NCI-H146 (cell line): ENCODE measurements at regions not wholly inside any gene's neighbourhood (a gene's known extent, or its start where the extent isn't known, plus 50 kb on each side); places are given as distances from the start of the nearest gene placed in this dataset.

Experiments
- DNase-seq: peaks from one replicate; lab custom pipeline; 2025; lab: John Stamatoyannopoulos, UW

DNA sequence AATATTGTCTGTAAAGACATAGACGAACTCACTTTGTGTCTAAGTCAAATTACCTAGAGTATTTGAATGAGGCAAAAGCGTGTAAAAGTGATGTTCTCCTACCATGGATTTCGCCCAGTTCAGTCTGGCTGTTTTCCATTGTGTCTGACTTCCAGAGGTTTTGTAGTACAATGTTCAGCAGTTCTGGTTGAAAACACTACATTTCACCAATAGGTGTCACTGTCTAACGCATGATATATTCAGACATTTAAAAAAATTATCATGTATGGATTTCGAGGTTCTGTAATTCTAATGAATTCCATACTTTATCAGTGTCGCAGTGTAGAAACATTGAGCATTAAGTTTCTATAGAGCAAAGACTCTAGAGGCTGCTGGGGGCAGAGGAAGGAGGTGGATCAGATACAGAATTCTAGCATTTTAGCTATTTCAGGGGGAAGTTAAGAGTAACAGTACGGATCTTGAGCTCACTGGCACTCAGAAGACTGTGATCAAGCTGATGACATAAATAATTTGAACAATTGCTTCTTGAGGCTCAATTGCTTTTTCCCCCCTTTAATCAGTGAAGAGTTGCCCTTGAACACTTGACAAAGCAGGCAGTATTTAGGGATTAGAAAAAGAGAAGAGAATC is 196.9 kb upstream of the RHOBTB1 start:
- DNase-seq: peak; percentile 53

DNA sequence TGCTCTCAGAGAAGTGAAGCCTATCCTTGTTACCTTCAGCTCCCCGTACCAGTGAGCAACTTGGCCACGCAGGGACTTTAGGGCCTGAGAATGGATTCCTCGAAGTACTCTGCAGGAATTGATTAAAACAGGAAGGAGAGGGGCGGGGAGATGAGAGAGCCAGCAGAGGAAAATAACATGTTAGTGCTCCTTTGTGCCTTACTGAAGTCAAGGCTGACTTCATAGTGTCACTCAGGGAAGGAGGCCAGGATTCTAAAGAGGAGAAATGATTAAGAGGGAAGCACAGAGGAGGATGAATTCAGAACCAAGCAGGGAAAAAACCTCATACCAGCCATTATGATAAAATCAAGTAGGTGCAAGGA is 195.6 kb upstream of the RHOBTB1 start:
- no peak for DNase-seq

DNA sequence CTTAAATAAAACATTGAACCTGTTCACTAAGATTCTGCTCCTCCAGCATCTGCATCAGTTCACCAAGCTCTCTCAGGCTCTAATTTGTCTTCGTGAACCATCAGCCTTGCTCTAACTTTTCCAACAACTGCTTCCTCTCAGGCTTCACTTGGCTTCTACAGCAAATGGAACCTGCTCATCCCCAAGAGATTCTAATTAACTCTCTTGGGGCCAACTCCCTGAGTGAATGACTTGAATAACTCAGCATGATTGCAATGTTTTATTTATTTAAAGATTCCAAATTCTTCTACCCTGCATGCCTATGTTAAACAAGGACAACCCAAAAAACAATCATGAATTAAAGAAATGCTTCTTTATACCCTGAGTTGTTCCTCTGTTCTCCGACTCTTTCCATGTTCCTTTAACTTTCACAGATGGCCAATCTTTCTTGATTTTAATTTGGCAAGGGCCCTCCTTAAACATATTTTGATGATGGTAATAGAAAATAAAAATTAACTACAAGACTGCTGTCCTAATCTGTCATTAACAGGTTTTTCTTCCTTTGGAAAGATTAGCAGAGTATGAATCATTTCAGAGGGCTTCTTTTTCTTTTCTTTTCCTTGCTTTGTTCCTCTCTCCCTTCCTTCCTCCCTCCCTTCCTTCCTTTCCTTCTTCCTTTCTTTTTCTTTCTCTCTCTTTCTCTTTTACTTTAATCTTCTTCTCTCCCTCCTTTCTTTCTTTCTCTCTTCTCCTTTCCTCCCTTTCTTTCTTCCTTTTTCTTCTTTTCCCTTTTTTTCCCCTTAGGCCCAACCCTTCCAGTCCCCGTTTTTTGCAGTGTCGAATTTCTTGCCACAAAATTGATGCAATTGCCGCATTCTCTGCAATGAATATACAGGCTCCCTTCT is 195.0 kb upstream of the RHOBTB1 start:
- no peak for DNase-seq

DNA sequence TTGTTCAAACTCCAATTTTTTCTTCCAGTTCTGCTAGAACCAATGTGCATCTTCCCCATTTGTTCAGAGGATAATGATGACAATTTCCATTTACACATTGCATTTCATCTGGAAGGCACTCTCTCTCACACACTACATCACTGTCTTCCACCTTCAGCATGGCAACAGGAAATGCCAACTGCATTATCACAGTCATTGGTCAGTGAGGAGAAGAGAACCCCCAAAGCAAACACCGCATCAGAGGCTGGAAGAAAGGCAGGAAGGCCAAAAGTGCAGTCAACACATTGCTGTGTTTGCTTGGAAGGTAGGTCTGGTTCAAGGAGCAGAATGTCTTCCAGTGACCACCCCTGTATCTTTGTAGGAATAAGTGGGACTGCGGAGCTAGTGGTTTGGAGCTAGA is 192.2 kb upstream of the RHOBTB1 start:
- no peak for DNase-seq

DNA sequence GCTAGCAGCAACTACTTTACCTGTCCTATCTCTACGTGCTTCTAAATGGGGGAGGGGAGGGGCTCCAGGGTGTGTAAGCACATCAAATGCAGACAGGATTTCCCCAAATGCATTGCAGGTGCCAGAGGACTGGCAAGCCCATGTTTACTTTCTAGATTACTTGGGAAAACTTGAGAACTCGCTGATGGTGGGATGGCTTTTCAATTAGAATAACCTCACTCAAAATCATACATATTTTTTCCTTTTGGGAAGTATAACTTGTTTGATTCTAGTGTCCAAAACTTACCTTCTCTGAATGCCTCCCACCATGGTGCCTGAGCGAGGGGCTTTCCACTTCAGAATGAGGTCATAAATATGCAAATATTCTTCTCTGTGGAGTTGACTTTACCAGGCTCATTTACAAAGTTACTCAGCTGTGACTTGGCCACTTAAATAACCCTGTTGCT is 191.3 kb upstream of the RHOBTB1 start:
- no peak for DNase-seq

DNA sequence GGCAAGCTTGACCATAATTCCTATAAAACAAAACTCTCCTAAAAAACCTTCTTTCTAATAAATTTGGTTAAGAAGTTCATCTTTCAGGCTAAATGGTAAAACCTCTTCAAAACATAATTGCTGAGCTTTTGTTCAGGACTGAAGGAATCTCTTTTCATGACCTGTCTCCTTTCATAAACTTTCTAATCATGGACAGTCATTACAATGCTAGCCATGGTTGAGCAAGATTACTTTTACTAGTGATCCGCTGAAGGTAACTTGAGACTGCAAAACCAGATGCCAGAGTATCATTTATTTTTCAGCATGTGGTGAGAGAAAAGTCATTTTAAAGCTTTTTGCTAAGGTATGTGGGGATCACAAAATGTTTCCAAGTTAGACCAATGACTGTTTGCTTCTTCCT is 186.4 kb upstream of the RHOBTB1 start:
- DNase-seq: no peak

DNA sequence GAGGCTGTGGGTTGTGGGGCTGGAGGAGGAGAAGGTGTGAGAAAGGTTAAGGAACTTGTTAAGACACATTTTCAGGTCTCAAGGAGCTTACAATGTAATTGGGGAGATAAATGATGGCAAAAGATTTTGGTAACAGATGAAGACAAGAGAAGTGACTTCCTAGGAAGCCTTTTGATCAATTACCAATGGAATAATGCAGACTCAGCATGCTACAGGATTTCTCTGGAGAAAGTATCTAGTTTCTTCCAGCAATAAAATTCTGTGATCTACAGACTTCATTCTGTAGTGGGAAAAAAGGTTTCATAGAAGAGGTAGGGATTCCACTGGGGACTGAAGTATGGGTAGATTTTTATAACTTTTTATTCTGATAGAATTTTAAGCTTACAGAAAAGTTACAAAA is 184.2 kb upstream of the RHOBTB1 start:
- DNase-seq: no peak

DNA sequence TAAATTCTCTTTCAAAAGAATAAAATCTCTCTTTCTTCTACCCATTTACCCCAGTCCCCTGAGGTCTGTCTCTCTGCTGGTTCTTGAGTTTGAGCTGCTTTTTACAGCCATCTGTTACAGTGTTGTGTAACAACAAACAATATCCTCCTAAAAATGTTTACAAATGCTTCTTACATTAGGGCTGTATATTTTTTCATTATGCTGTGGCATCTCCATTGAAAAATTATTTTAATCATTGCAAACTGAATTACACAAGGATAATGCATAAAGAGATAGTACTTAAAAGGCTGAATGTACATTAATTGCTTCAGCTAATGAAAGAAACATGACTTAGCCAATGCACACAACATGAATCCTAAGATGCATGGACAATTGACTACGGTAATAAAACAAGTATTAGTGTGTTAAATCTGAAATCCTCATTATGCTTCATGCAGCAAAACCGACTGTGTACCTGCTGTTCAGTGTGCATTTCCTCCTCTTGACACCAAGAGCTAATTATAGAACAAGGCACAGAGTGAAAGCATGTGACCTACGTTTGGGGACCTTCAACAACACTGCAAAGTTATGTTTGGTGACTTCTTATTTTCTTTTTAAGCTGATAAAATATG is 181.7 kb upstream of the RHOBTB1 start:
- no peak for DNase-seq

DNA sequence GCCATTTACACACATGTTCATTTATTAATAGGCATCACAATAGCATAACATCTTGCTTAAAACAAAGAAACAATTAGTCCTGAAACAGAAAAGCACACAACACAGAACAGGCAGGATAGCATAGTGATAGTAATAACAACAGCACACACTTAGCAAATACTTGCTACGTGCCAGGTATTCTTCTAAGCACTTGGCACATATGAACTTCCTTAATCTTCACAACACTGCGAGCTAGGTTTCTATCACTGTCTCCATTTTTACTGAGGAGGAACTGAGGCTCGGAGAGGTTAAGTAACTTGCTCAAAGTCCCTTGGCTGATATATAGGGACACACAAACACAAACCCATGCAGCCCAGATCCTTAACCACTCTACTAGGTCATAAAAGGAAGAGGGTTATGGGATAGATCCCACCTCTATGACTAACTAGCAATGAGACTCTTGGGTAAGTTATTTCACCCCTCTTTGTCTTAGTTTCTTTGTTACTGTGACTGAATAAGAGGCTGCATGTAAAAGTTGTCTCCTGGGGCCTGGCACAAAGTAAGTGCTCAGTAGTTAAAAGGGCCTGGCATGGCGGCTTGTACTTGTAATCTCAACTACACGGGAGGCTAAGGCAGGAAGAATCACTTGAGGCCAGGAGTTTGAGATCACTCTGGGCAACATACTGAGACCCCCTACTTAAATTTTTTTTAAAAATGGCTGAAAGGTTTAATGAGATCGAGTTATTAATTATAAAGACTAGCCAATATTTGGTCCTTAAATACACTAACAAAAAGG is 181.0 kb upstream of the RHOBTB1 start:
- DNase-seq: no peak

DNA sequence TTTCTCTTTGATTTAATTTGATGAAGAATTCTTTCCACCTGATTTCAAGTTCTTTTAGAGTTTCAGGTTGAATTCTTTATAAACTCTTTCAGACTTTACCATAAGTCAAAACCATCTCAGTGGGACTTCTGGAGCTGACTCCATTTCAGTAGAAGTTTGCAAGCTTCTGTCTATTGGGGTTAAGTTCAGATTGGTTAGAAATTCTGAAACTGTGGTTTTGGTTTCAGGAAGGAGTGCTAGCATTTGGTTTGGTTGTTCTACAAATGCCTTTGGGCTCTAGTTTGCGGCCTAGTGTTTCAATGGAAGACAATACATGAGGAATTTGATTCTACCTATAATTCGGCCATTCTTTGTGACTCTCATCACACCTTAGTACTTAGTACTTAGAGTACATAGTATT is 176.8 kb upstream of the RHOBTB1 start:
- no peak for DNase-seq

DNA sequence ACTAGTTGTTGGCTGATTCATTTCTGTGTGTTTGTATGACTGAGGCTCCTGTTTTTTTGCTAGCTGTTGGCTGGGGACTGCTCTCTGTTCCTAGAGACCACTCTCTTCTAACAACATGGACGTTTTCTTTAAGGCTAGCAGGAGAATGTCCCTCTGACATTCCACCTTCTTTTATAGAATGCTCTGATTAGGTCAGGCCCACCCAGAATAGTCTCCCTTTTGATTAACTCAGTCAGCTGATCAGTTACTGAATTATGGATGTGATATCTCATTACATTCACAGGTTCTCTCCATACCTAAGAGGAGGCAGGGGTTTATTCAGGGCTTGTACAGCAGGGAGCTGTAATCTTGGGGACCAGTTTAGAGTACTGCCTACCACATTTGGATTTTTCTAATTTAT is 175.6 kb upstream of the RHOBTB1 start:
- DNase-seq: no peak

DNA sequence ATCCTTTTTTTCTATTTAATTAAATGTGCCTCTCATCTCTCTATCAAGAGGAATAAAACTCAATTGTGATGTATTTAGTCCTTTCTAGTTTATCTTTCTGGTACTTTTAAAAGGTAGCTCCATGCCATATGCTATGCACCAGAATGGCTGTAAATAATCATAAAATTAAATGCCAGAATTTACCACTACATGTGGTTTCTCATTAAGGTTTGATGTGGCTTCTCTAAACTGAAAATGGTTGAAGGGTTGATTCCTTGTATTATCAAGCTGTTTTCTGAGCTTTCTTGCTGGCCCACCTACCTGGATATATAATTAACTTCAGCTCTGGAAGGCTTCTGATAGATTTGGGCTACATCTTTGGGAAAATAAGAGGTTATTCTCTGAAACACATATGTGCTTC is 171.9 kb upstream of the RHOBTB1 start:
- no peak for DNase-seq

DNA sequence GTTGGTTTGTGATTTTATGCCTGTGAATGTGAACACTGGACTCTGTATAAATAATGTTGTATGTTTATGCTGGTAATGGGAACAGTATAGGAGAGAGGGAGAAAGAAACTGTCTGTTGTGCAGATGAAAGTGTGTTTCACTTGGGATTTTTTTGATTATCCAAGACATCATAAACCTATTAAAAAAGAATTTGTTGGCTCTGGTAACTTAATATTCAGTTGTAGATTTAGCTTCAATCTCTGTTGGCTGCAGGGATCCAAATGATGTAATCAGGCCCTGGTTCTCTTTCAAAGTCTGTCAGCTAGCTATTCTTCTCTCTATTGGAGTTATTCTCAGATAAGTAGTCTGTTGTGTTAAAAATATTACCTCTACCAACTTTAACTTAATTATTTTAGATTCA is 168.8 kb upstream of the RHOBTB1 start:
- DNase-seq: no peak

DNA sequence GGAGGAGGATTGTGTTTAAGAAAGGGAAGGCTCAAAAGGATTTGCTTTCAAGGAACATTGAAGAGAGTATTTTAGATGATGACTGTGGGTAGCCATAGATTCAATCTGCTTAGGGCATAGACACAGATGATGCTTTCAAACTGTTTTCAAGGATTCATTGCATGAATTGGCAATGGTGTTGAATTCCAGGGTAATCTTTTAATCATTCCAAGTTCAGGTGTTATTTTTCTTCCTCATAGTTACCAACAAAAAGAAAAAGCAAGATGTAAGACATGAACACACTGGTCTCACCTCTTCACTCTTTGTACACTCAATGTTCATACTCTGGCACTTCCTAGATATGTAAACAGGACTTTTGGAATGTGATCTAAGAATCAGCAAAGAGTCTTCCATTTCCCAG is 167.0 kb upstream of the RHOBTB1 start:
- DNase-seq: no peak

DNA sequence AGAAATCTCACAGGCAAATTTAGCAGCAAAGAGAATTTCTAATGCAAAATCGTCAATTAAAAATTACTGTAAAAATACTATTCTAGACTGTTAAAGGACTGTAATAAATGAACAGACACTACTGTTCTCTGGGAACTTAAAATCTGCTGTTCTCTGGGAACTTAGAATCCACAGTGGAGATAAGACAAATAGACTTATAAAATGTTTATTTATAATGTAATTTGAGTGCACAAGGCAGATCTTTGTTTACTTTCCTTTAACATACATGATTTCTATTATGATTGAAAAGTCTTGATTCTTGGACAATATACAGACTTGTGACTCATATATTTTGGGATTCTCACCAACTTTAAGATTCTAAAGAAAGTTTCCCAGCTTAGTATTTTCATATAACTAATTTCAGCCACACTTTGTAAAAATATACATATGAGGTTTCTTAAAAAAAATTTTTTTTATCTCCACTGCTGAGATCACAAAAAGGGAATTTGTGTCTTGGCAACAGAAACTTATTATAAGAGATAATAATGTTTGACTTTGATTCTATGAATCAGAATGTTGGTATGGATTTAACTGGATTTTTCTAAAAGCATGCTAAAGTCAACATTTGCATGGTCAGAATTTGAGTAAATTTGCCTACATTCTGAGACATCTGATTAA is 166.3 kb upstream of the RHOBTB1 start:
- no peak for DNase-seq

DNA sequence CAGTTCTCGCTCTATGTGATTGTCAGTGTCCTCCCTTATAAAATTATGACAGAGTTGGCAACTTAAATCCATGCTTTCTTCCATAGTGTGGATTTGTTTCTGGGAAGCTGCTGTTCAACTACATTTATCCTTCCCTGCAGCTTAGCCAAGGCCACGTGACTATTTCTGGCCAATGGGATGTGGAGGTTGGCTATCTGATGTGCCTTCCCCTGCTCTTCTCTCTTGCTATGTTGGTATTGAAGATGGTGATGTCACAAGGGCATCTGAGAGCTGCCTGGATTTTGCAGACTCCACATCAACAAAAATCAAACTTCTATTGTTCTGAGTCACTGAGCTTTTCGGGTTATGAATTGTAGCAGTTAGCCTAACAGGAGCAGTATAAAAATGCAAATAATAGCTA is 164.9 kb upstream of the RHOBTB1 start:
- no peak for DNase-seq

DNA sequence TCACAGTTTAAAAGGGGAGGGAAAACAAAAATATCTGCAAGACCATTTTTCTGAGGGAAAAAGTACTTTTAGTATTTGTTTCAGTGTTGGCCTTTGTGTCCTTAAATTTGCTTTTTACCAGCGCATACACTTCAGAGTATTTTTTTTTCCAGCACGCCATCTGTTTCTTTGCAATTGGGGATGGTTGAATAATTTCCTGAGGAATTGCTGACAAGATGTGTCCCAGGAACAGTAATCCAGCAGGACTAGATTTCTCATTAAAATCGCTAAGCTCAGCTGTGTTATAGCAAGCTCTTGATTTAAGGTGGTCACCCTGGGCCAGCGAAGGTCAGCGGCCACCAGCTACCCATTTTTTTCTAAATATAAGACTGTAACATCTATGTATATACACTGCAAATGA is 156.9 kb upstream of the RHOBTB1 start:
- no peak for DNase-seq

DNA sequence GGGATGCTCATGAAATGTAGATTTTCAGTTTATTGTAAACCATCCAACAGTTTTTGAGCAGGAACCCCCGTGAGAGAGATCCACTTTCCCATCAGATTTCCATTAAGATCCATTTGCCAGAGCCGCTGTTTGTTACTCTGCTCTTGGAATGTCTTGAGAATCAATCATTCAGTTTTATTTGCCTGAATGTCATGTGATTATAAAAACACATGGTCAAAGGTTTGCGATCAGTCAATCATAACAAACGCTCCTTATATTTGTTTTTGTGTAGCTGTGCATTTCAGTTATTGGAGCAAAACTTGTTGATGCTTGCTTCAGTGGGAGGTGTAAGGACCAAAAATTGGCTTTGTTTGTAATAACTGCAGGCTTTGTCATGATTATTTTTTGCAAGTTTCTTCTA is 155.8 kb upstream of the RHOBTB1 start:
- no peak for DNase-seq

DNA sequence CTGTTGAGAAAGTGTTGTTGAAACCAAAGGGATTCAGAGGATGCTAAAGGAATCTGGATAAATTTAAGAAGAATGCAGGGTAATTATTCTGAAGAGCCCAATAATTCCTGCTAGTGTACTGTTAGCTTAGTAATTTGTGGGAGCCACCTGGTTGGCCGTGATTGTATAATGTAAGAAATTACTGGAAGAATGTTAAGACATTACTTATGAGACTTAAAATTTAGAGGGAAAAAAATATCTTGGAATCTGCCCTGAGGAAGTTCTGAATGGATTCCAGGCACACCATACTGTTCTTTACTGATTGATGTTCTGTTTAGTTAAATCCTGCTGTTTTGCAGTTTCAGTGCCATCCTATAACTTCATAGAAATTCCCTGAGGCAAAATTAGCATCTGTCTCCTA is 155.0 kb upstream of the RHOBTB1 start:
- DNase-seq: no peak

DNA sequence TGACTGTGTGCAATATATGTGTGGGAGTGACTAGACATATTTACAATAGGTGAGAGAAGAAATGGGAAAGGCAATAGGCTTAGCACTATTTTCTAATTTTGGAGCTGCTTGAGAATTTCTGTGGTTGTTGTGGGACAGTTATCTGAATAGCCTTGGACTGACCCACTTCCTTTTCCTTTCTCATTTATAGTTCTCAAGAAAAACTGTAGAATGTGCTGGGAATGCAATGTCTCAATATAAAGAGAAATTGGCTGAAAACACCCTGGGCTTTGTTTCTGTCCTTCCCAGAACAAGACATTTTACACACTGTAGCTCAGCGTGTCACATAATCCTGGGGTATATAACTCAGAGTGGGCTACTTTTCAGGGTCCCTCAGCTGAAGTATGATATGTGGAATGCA is 153.0 kb upstream of the RHOBTB1 start:
- DNase-seq: no peak

DNA sequence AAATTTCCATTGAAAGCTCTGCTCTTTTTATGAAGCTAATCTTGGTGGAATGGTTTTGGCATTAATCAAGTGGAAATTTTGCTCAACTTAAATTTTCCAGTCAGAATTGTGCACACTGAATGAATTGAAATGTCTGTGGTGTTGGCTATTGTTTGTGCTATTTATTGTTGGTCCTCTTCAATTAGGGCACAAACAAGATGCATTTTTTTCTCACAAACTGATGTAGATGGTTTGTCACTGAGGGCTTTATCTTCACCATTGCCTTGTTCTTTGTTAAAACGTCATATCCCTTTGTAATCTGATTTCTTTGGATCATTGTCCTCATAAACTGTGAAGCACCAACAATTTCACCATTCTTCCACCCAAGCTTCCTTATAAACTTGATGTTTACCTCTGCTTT is 152.1 kb upstream of the RHOBTB1 start:
- DNase-seq: no peak

DNA sequence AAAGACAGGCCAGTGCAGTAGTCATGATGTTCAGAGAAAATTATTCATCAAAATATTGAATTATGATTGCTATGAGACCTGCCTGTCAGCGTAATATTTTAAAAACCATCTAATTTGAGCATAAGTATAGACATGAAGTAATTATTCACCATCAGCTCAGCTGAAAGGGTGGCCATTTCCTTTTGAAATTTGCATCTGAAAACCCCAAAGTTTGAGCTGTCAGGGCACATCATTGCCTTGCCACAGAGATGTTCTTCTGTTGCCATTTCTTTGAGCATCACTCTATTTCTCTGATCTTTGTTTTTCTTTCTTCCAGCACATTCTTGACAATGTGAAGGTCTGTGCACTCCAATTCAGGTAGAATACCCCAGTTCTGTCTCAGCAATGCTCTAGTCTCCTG is 147.5 kb upstream of the RHOBTB1 start:
- no peak for DNase-seq
